Adrenal gland (tissue), 9 donors: ENCODE measurements at regions not wholly inside any gene's neighbourhood (a gene's known extent, or its start where the extent isn't known, plus 50 kb on each side); places are given as distances from the start of the nearest gene placed in this dataset.
"Not testable (repeated sequence)": the region's sequence is repeated elsewhere in the genome, so short reads cannot be mapped to it uniquely, and the experiment has no call there.

Source experiments
- DNase-seq, 7 donors: peaks; one replicate each; pipeline ENCODE4 v3.0.0-alpha.2; 2019 to 2020
- H3K27ac ChIP-seq, 5 donors: fragments of 200-600 bp; sonication (generic) in 4 of 5; 1 replicate in 3 of 5; 2 replicates in 2 of 5; pipeline versions ENCODE4 v1.5.1 to v1.8.0; 2016 to 2020; ENCODE audit warnings: mild to moderate bottlenecking in 1 of 5
- H3K27me3 ChIP-seq: fragments of 200-600 bp; 2 replicates; pipeline ENCODE4 v1.8.0; 2021
- H3K36me3 ChIP-seq, 2 donors: fragments of 200-600 bp; replicated peaks in 1 of 2; 1 replicate in 1 of 2; 2 replicates in 1 of 2; pipeline versions ENCODE4 v1.5.1 to v1.8.0; 2018 to 2022
- H3K4me1 ChIP-seq, 2 donors: fragments of 200-600 bp; replicated peaks in 1 of 2; 1 replicate in 1 of 2; 2 replicates in 1 of 2; pipeline versions ENCODE4 v1.5.1 to v1.8.0; 2018 to 2021
- H3K4me3 ChIP-seq, 4 donors: fragments of 200-600 bp; sonication (generic) in 3 of 4; one replicate each; pipeline ENCODE4 v1.5.1; 2016 to 2018
- H3K9me3 ChIP-seq, 3 donors: fragments of 200-600 bp; sonication (generic) in 1 of 3; replicated peaks in 1 of 3; 1 replicate in 2 of 3; 2 replicates in 1 of 3; pipeline versions ENCODE4 v1.5.1 to v1.8.0; 2016 to 2021
- POLR2A ChIP-seq, 2 donors: fragments of 450-650 bp; IDR thresholded peaks; one replicate each; pipeline ENCODE4 v1.6.1; 2017; ENCODE audit warnings: antibody characterized with exemption in 2 of 2, mild to moderate bottlenecking in 2 of 2, moderate library complexity in 1 of 2
- WGBS, 4 donors: extraction: QIAGEN DNeasy Blood & Tissue Kit in 2 of 4; methylation state at CpG; one replicate each; pipeline versions ENCODE4 v1.1.5 to v1.1.7; 2013 to 2017; 5-methylcytosine and 5-hydroxymethylcytosine counted together
- intact Hi-C, 2 donors: fragments of 100-400 bp; cut with DNase I; formaldehyde crosslinking; loops; one replicate each; pipeline versions ENCODE4 v1.14.1 to v1.15.0; 2022 to 2023
- TF ChIP-seq, protein P1 (sequence below), 6 experiments: fragments of 450-650 bp in 4 of 6; fragments of 200-600 bp in 2 of 6; sonication (generic) in 1 of 6; IDR thresholded peaks; 1 replicate in 5 of 6; 2 replicates in 1 of 6; pipeline versions ENCODE4 v1.5.1 to v1.8.0; 2016 to 2021; ENCODE audit warnings: antibody characterized with exemption in 6 of 6, mild to moderate bottlenecking in 2 of 6, moderate library complexity in 1 of 6
- donor health status: healthy with polysubstance abuse.
- donor health status: Bipolar disorder and iron deficiency.
- donor health status: DM: yes; HTN: yes; CAD: no.
- donor health status: DM: no; HTN: no; CAD: no.
- donor health status: DM: no; HTN: no; CAD: no.

DNA sequence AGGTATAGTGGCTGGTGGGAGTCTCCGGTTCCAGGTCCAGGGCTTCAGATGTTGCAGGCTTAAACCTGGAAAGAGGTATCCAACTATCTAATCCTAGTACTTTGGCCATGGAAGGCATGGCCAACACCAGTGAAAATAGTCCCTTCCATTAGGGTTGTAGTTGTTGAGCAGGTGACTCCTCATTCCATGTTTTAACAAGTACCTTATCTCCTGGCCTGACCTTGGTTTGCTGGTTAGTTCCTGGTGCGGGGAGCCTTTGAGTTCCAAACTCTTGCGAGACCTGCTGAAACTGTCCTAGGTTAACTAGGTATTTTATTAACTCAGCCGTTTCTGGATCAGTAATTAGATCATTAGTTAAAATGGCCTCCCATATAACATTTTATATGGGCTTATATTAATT is 128.9 kb downstream of the GPCPD1 start:
- Histone ChIP-seq H3K27me3 (no peaks in the 10 kb centered on the region), H3K27ac (no peak overlapping the region), H3K4me1 (no peaks in the 10 kb centered on the region), H3K36me3 (no peaks in the 10 kb centered on the region), H3K4me3 (no peak overlapping the region), H3K9me3 (no peaks in the 10 kb centered on the region)
- intact Hi-C loops: no loop called here
- 88 to 92% (median 90%) methylated on average over 4 of the region's 4 CpGs for WGBS, 4 donors
- DNase-seq: no peak
- TF ChIP-seq POLR2A (IDR thresholded peaks at IDR 0.05): no peak
- TF ChIP-seq, protein P1, sequence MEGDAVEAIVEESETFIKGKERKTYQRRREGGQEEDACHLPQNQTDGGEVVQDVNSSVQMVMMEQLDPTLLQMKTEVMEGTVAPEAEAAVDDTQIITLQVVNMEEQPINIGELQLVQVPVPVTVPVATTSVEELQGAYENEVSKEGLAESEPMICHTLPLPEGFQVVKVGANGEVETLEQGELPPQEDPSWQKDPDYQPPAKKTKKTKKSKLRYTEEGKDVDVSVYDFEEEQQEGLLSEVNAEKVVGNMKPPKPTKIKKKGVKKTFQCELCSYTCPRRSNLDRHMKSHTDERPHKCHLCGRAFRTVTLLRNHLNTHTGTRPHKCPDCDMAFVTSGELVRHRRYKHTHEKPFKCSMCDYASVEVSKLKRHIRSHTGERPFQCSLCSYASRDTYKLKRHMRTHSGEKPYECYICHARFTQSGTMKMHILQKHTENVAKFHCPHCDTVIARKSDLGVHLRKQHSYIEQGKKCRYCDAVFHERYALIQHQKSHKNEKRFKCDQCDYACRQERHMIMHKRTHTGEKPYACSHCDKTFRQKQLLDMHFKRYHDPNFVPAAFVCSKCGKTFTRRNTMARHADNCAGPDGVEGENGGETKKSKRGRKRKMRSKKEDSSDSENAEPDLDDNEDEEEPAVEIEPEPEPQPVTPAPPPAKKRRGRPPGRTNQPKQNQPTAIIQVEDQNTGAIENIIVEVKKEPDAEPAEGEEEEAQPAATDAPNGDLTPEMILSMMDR (IDR thresholded peaks at IDR 0.05): no peak

DNA sequence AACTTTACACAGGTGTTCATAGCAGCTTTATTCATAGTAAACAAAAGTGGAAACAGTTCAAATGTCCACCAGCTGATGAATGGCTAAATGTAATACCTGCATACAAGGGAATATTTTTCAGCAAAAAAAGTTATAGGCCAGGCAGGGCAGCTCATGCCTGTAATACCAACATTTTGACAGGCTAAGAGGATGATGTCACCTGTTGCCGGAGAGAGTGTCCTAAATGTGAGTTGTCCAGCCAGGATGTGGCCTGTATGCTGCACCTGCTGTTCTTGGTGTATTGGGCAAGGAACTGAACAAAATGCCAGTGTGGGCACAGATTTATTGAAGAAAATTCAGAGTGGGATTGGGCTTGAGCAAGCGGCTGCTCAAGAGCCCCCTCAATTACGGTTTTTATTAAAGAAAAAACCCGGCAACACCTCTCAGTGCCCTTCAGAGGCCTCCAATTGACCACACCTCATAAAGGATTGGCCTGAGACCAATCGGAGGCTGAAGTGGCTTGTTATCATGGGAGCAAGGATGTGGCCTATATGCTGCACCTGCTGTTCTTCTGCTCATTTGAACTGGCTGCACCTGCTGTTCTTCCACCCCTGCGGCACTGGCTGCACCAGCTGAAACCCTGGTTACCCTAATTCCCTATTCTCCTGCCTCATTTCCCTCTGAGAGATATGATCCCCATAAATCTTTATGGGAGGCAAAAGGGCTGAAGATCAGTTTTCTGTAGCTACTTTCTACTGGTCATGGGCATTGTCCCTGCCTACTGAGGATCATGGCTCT is 129.8 kb downstream of the GPCPD1 start:
- 88 to 94% (median 91%) methylated on average over 6 of the region's 6 CpGs for WGBS, 4 donors
- DNase-seq: peak in 3 of 7 donors; percentile 28 to 38 (median 38)
- no peaks in the 10 kb centered on the region for H3K9me3 ChIP-seq
- no peaks in the 10 kb centered on the region for H3K4me1 ChIP-seq
- H3K27me3 ChIP-seq: no peaks in the 10 kb centered on the region
- H3K36me3 ChIP-seq: no peaks in the 10 kb centered on the region
- TF ChIP-seq, protein P1 (IDR thresholded peaks at IDR 0.05): no peak
- TF ChIP-seq POLR2A (IDR thresholded peaks at IDR 0.05): no peak
- no peak overlapping the region for H3K27ac ChIP-seq
- intact Hi-C loops: no loop called here
- no peak overlapping the region for H3K4me3 ChIP-seq

DNA sequence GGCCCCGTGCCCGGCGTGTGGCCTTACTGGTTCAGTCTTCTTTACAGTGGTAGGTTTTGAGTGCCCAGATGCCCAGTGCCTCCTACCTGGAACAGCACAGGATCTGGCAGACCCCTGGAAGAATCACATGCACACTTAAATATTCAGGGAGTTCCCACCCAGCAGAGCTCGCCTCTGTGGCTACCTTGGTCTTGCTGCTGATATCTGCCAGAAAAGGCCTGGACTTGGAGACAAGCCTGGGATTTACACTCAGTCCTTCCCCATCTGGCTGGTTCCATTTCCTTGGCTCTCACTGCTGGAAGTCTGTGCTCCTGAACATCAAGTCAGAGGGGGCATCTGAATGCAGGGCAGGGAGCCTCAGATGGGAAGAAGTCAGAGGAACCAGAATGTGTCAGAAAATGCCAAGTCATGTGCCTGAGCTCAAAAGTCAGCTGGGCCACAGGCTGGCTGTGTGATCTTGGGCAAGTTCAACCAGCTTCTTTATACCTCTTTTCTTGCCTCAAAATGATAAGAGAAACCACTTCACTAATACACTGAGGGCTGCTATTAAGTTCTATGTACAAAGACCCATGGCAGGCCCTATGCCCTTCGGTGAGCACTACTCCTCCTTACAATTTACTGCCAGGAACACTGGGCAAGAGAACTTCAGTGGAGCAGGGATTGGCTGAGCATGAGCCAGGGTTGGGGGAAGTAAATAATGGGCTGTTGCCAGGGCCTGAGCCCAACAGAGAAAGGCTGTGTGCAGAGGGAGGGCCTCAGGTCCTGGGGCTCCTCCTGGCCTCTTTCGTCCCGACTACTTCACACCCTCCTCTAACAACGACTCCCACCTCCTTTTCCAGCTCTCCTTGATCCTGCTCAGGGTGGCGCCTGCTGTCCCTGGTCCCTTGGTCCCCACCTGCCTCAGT is 135.9 kb downstream of the GPCPD1 start:
- WGBS, 4 donors: 69 to 86% (median 83%) methylated on average over 6 to 7 of the region's 9 CpGs
- no peaks in the 10 kb centered on the region for H3K4me1 ChIP-seq
- no peaks in the 10 kb centered on the region for H3K36me3 ChIP-seq
- H3K9me3 ChIP-seq: no peaks in the 10 kb centered on the region
- DNase-seq: no peak
- H3K27me3 ChIP-seq: no peaks in the 10 kb centered on the region
- intact Hi-C loops: no loop called here
- TF ChIP-seq, protein P1 (IDR thresholded peaks at IDR 0.05): no peak
- TF ChIP-seq POLR2A (IDR thresholded peaks at IDR 0.05): no peak
- no peak overlapping the region for H3K4me3 ChIP-seq
- H3K27ac ChIP-seq: no peak overlapping the region

DNA sequence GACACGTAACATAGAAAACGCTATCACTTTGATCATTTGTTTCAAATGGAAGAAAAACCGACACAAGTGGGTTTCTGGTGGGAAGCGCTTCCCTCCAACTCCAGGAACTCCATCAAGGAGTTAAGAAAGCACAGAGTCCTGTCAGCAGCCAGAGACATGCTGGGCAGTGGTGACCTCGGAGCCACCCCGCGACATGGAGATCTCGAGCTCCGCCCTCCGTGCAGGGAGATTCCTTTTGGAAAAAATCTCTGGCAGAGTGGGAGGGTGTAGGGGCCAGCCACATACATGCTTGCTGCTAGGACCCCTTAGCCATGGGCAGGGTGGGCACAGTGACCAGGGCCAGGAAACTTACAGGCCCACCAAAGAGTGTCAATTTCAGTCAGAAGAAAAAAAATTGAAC is 138.9 kb downstream of the GPCPD1 start:
- H3K4me3 ChIP-seq, H3K4me1 ChIP-seq, H3K9me3 ChIP-seq, H3K27me3 ChIP-seq, DNase-seq, H3K27ac ChIP-seq, intact Hi-C loops, H3K36me3 ChIP-seq: not testable (repeated sequence)
- 54 to 79% (median 63%) methylated on average over 3 to 4 of the region's 10 CpGs for WGBS, 4 donors
